Spleen (tissue), 11 donors: ENCODE measurements at regions not wholly inside any gene's neighbourhood (a gene's known extent, or its start where the extent isn't known, plus 50 kb on each side); places are given as distances from the start of the nearest gene placed in this dataset.
"Not testable (repeated sequence)": the region's sequence is repeated elsewhere in the genome, so short reads cannot be mapped to it uniquely, and the experiment has no call there.

ENCODE experiments used
- DNase-seq: peaks from one replicate; pipeline ENCODE4 v3.0.0-alpha.2; 2020
- H3K27ac ChIP-seq, 8 donors: fragments of 200-600 bp; sonication (generic) in 7 of 8; 1 replicate in 4 of 8; 2 replicates in 4 of 8; pipeline versions ENCODE4 v1.5.0 to v1.8.0; 2016 to 2021; ENCODE audit warnings: inconsistent platforms in 4 of 8, mild to moderate bottlenecking in 4 of 8, moderate library complexity in 1 of 8
- H3K27me3 ChIP-seq, 7 donors: fragments of 200-600 bp; sonication (generic) in 6 of 7; replicated peaks in 1 of 7; 1 replicate in 4 of 7; 2 replicates in 3 of 7; pipeline versions ENCODE4 v1.5.0 to v1.8.0; 2016 to 2021; ENCODE audit warnings: inconsistent platforms in 3 of 7, mild to moderate bottlenecking in 1 of 7
- H3K36me3 ChIP-seq, 6 donors: fragments of 200-600 bp; sonication (generic) in 5 of 6; 1 replicate in 4 of 6; 2 replicates in 2 of 6; pipeline versions ENCODE4 v1.5.0 to v1.8.0; 2016 to 2021; ENCODE audit warnings: inconsistent platforms in 2 of 6
- H3K4me1 ChIP-seq, 6 donors: fragments of 200-600 bp; sonication (generic) in 5 of 6; 1 replicate in 3 of 6; 2 replicates in 3 of 6; pipeline versions ENCODE4 v1.5.0 to v1.8.0; 2016 to 2021; ENCODE audit warnings: inconsistent platforms in 3 of 6
- H3K4me3 ChIP-seq, 8 donors: fragments of 200-600 bp; sonication (generic) in 7 of 8; 1 replicate in 4 of 8; 2 replicates in 4 of 8; pipeline versions ENCODE4 v1.5.0 to v1.8.0; 2016 to 2021; ENCODE audit warnings: inconsistent platforms in 4 of 8, mild to moderate bottlenecking in 4 of 8, moderate library complexity in 2 of 8
- H3K9me3 ChIP-seq, 8 donors: fragments of 200-600 bp; sonication (generic) in 7 of 8; 1 replicate in 4 of 8; 2 replicates in 4 of 8; pipeline versions ENCODE4 v1.5.0 to v1.8.0; 2016 to 2021; ENCODE audit warnings: inconsistent platforms in 4 of 8
- CTCF ChIP-seq, 11 experiments: fragments of 200-600 bp in 7 of 11; fragments of 450-650 bp in 4 of 11; sonication (generic) in 4 of 11; IDR thresholded peaks in 8 of 11; conservative IDR thresholded peaks in 3 of 11; 1 replicate in 7 of 11; 2 replicates in 4 of 11; pipeline versions ENCODE4 v1.4.0 to v1.8.0; 2016 to 2021; ENCODE audit warnings: antibody characterized with exemption in 11 of 11, inconsistent platforms in 4 of 11, mild to moderate bottlenecking in 1 of 11
- POLR2A ChIP-seq, 3 donors: fragments of 450-650 bp; IDR thresholded peaks; one replicate each; pipeline ENCODE4 v1.5.1; 2017; ENCODE audit warnings: antibody characterized with exemption in 3 of 3, mild to moderate bottlenecking in 1 of 3
- POLR2AphosphoS5 ChIP-seq, 3 donors: sonication (generic); formaldehyde crosslinking; IDR thresholded peaks; one replicate each; pipeline ENCODE4 v1.5.1; 2017; ENCODE audit warnings: antibody characterized with exemption in 3 of 3
- WGBS, 5 donors: extraction: QIAGEN DNeasy Blood & Tissue Kit in 3 of 5; methylation state at CpG; one replicate each; pipeline versions ENCODE4 v1.1.5 to v1.1.7; 2013 to 2018; 5-methylcytosine and 5-hydroxymethylcytosine counted together
- intact Hi-C: fragments of 100-400 bp; cut with DNase I; formaldehyde crosslinking; loops from one replicate; pipeline ENCODE4 v1.15.0; 2023; ENCODE audit warnings: low total_unique reads
- donor health status: healthy with polysubstance abuse.
- donor health status: DM: no; HTN: no; CAD: no; lungs with moderate emphysema.
- donor health status: DM: no; HTN: no; CAD: no.
- donor health status: Bipolar disorder and iron deficiency.
- donor health status: healthy.
- donor health status: DM: no; HTN: no; CAD: no.
- donor health status: DM: yes; HTN: yes; CAD: no.

- intact Hi-C loops: no loop called here
- Histone ChIP-seq H3K36me3 (no peaks in the 10 kb centered on the region), H3K27ac (no peak overlapping the region), H3K27me3 (no peaks in the 10 kb centered on the region), H3K4me1 (no peaks in the 10 kb centered on the region), H3K9me3 (peaks cover 0 to 9% (median 0%) of the 10 kb centered on the region in 8 donors), H3K4me3 (no peak overlapping the region)
- TF ChIP-seq POLR2AphosphoS5 (IDR thresholded peaks at IDR 0.05): no peak
- TF ChIP-seq POLR2A (IDR thresholded peaks at IDR 0.05): no peak
- no peak for TF ChIP-seq CTCF (IDR thresholded peaks at IDR 0.05 in 8 of 11, conservative IDR thresholded peaks at IDR 0.05 in 3 of 11)
- DNase-seq: no peak
- 58 to 83% (median 78%) methylated on average over 1 of the region's 1 CpG for WGBS, 5 donors
Measured at GRCh38 chr6:77092971-77093370, 370.3 kb downstream of the HTR1B start.

GRCh38 chr6:77089776-77090175 is 373.5 kb downstream of the HTR1B start:
- no peak for TF ChIP-seq POLR2A (IDR thresholded peaks at IDR 0.05)
- no peak for TF ChIP-seq CTCF (IDR thresholded peaks at IDR 0.05 in 8 of 11, conservative IDR thresholded peaks at IDR 0.05 in 3 of 11)
- no peak for TF ChIP-seq POLR2AphosphoS5 (IDR thresholded peaks at IDR 0.05)
- Histone ChIP-seq H3K9me3 (peaks cover 0 to 12% (median 0%) of the 10 kb centered on the region in 8 donors), H3K36me3 (no peaks in the 10 kb centered on the region), H3K27me3 (no peaks in the 10 kb centered on the region), H3K4me1 (no peaks in the 10 kb centered on the region), H3K4me3 (no peak overlapping the region), H3K27ac (no peak overlapping the region)
- intact Hi-C loops: no loop called here
- DNase-seq: no peak

GRCh38 chr6:77087794-77088318 is 375.4 kb downstream of the HTR1B start:
- H3K36me3 ChIP-seq, H3K27me3 ChIP-seq, H3K4me1 ChIP-seq, DNase-seq, H3K4me3 ChIP-seq, intact Hi-C loops, H3K27ac ChIP-seq: not testable (repeated sequence)
- WGBS, 5 donors: 89 to 95% (median 91%) methylated on average over 15 to 19 of the region's 19 CpGs
- peaks cover 0 to 12% (median 0%) of the 10 kb centered on the region in 8 donors for H3K9me3 ChIP-seq

- TF ChIP-seq CTCF (IDR thresholded peaks at IDR 0.05 in 8 of 11, conservative IDR thresholded peaks at IDR 0.05 in 3 of 11) (no peak), POLR2AphosphoS5 (IDR thresholded peaks at IDR 0.05) (no peak), POLR2A (IDR thresholded peaks at IDR 0.05) (no peak)
- DNase-seq: no peak
- Histone ChIP-seq H3K9me3 (peaks cover 0 to 16% (median under 1%) of the 10 kb centered on the region in 8 donors), H3K4me1 (no peaks in the 10 kb centered on the region), H3K27ac (no peak overlapping the region), H3K36me3 (no peaks in the 10 kb centered on the region), H3K27me3 (no peaks in the 10 kb centered on the region), H3K4me3 (no peak overlapping the region)
- intact Hi-C loops: no loop called here
- WGBS, 5 donors: 77 to 86% (median 82%) methylated on average over 7 of the region's 7 CpGs
Measured at GRCh38 chr6:77074037-77074713, 389.1 kb downstream of the HTR1B start.
